ENCODE measurements at regions not wholly inside any gene's neighbourhood (a gene's known extent, or its start where the extent isn't known, plus 50 kb on each side); places are given as distances from the start of the nearest gene placed in this dataset.

DNA sequence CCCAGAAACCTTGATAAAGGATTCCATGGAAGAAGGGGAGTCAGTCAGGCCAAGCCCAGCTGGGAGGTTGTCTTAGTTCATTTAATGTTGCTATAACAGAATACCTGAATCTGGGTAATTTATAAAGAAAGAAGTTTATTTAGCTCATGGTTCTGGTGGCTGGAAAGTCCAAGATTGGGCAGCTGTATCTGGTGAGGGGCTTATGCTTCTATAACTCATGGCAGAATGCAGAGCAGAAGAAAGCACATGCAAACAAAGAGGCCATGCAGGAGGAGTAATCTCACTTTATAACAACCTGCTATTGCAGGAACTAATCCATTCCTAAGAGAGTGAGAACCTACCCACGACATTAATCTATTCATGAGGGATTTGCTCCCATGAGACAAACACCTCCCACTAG, 54.2 kb upstream of the ANKRD1 start:
- no peak for DNase-seq (ENCODE audit: low read depth in 2 of 2)

DNA sequence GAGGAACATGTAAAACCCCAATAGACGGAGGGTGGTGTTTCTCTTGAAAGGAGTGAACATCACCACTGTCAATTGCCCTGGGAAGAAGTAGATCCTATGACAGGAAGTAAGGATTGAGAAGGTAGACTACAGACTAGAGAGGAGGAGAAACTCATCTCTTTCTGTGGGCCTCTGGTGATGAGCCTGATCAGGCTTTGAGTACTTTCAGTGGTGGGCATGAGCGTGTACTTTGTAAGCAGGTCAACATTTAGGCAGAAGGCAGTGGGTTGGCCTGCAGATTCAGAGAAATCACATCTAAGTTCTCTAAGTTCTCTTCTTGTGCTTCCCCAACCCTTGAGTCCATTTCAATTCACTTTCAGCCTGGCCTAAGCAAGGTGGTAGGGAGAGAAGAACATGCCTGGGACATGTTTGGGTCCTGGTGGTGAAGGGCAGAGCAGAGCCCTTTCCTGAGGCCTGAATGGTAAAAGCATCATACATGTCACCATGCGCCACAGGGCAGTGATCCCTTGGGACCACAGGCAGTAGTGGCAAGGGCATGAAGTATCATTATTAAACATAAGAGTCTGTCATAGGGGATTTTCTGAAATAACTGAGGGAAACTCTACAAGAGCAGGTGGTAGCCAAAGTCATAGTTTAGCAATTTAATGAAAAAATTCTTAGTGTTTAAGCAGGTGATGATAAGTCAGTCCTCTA, 56.4 kb upstream of the ANKRD1 start:
- no peak for DNase-seq (ENCODE audit: low read depth in 2 of 2)

DNA sequence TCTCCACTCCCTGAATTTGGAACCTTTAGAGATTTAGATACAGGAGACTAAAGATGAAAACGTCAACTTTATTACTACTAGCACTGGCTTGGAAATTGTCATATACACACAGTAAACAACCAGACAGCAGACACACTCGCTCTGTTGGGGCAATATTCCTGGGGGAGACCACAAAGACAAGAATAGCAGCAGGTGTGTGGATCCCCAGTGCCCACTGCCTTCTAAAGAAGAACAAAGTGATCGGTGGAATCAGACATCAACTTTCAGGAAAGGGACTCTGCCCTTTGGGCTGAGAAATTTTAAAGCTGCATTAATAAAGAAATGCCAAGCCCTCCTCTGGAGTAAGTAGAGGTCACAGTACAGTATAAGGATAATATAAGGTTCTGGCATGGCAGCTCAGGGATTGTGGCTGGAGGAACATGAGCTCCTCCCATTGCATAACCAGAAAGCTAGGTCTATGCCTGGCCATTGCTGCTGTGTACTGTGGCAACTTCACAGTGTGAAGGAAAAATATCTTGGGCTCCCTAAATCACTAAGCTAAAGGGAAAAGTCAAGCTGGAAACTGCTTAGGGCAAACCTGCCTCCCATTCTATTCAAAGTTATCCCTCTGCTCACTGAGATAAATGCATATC, 57.1 kb upstream of the ANKRD1 start:
- DNase-seq (ENCODE audit: low read depth in 2 of 2), result no peak

DNA sequence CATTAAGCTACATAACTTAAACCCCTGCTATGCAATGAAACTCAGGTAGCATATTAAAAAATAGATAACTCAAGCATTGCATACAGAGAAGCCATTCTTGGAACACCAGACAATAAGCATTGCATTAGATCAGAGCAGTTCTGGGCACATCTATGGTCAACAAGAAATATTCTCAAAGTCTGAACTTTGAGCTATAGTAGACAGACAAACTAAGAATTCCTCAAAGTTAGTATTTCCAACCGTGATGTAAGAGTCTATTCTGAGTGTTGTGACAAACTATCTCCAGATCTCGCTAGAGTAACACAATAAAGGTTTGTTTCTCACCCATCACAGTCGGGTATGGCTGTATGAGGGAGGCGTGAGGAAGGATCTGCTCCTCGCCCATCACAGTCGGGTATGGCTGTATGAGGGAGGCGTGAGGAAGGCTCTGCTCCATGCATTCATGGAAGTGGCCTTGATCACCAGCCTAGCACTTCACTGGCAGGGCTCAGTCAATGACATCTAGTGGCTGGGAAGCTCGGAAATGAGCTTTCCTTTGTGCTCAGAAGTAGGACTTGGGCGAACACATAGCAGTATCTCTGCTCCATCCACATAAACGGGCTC, 61.6 kb upstream of the ANKRD1 start:
- no peak for DNase-seq (ENCODE audit: low read depth in 2 of 2)

DNA sequence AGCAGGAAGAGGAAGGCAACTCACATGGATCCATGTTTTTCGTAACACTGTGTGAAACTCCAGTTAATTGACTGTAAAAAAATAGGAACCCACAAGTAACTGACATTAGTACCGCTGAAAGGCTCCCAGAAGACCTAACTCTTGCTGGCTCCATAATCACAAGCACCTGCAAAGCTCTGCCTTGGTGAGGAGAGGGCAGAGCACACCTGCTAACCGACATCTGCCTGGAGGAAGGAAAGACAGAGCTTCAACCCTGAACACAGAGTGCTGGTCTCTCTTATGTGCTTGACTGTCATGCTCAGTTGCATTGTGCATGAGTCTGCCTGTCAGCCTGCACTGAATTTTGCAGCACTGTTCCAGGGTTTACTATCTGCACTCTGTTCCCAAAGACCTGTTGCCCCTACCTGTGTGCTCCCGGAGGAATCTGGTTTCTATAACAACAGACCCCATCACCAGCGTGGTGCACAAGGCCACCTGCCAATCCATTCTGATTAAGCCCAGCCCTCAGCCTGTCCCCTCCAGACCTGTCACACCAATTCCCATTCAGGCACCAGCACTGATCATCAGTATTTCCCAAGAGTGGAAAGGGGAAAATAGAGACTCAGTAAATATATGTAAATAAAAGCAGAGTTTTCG, 63.1 kb upstream of the ANKRD1 start:
- DNase-seq (ENCODE audit: low read depth in 2 of 2), result no peak

DNA sequence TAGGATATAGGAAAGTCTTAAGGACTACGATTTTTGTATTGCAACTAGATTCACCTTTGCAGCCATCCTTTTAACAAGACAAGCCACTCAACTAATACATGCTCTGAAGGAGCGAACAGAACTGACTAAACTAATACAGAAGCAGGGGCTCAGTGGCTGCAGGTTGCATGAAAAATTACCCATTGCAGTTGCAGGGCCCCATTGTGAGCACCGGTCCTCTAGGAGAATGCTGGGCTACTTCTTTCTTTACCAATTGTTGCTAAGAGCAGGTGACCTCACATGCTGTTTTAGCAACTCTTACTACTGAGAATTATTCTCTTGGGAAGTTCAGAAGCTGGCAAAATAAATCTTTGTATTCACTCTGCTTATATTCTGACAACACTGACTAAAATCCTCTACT, 64.0 kb upstream of the ANKRD1 start:
- DNase-seq (ENCODE audit: low read depth in 2 of 2), result no peak

DNA sequence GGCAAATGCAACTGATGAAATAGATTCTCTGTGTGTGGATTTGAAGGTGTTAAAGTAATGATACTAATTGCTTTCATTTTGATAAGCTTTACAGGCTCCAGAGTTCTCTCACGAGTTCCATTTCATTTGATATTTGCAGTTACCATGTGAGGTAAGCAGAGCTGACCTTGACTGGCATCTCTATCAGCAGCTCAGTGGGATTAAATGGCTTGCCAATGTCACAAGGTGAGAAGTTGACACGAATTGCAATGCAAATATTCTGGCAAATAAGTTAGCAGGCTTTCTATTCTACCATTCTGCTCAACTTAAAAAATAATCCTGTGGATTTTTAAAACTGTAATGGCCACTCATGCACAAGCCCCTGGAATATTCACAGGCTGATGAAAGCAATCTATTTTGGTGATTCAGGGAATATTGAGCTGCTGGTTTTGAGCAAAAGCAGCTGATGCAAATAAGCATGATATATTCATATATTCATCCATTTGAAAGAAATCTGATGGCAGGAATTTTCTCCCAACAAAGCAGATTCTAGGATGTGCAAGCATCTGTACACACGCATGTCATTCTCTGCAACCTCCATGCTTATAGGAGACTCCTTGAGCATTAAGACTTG, 64.5 kb upstream of the ANKRD1 start:
- no peak for DNase-seq (ENCODE audit: low read depth in 2 of 2)

DNA sequence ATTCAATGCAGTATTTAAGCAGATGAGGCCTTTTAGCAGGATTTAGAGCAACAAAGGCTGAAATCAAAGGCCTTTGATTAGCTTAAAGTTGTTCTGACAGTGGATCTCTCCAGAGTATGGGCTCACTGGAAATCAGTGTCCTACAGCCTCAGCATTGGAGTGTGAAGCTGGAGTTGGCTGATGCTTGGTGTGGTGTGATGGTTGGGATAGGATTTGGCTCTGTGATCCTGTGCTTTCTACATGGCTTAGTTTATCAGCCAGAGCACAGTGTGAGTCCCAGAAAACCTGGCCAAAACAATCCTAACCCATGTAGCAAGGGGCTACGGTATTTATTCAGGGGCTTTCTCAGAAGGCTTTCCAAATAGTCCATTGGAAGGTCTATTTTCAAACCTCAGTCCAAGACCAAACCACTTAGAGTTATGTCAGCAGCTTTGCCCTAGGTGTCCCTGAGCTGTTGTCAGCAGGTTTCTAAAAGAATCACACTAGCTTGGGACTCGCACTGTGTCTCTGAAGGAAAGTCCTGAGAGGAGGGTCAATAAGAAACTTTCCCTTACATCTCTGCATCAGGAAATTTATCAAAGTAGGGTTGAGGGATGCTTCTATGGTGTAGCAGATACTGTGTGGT, 65.4 kb upstream of the ANKRD1 start:
- no peak for DNase-seq (ENCODE audit: low read depth in 2 of 2)

DNA sequence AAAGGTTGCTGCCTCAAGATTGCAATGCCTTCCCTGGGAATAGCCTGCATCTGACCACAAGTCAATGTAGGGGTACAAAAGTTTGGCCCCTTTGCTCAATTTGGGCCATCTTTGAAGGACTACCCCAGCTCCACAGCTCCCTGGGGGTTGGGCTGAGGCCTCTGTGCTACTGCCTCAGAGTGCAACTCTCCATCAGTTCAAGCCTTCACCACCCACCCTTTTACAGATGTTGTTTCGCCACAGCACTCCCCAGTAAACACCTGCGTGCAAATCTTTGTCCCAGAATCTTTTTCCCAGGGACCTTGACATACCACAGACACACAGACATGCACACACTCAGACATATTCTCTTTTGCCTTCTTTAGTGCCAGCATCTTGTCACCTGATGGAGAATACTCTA, 66.0 kb upstream of the ANKRD1 start:
- no peak for DNase-seq (ENCODE audit: low read depth in 2 of 2)

DNA sequence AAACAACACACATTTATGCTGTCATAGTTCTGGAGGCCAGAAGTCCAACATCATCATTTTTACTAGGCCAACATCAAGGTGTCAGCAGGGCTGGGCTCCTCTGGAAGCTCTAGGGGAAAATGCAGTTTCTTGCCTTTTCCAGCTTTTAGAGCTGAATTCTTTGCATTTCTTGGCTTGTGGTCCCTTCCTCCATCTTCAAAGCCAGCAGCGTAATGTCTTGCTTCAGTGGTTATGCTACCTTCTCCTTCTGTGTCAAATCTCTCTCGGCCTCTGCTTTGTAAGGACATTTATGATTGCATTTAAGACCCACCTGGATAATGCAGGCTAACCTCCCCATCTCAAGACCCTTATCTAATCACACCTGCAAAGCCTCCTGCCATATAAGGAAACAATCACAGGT, 66.5 kb upstream of the ANKRD1 start:
- no peak for DNase-seq (ENCODE audit: low read depth in 2 of 2)

DNA sequence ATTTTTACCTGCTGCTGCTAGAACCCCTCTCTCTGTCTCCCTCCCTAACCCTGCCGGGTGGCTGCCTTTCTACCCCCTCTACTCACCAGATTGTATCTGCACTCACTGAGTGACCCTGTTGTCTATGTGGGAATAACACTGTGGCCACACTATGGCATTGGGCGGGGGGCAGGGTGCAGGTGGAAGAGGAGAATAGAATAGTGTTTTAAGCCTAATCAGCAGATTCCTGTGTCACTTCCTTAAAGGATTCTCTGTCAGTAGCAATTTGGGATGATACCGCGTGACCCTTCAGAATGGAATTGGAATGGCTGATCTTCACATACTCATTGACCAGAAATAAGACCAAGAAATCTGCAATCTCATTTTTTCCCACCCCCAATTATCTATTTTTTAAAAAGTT, 67.1 kb upstream of the ANKRD1 start:
- no peak for DNase-seq (ENCODE audit: low read depth in 2 of 2)

DNA sequence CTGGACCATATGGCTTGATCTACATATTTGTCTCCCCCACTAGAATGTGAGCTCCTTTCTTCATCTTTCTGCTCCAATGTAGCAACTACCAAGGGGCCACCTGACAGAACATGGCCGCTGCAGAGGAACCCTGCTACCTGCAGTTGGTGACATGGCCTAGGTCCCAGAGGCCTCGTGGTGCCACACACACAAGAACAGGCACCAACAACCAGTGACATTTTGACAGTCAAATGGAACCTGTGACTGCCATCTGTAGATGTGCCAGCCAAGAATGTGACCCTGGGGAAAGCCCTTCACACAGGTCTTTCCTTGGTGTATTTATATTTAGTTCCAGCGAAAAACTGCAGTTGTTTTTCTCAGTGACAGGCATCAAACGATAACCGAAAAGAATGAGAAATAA, 67.9 kb upstream of the ANKRD1 start:
- DNase-seq (ENCODE audit: low read depth in 2 of 2), result no peak

DNA sequence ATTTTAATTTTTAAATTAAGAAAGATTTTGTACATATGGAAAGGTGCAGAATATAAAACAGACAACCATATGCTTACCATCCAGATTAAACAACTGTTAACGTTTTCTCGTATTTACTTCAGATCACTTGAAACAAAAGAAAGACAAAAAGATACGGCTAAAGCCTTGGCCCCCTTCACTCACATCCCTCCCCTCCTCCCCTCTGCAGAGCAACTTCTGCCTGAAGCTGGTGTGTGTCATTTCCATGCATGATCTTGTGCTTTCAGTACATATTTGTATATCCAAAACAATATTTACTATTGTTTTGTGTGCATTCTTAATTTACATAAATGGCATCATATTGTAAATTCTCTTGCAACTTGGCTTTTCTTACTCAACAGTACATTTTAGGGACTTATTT, 68.5 kb upstream of the ANKRD1 start:
- no peak for DNase-seq (ENCODE audit: low read depth in 2 of 2)

DNA sequence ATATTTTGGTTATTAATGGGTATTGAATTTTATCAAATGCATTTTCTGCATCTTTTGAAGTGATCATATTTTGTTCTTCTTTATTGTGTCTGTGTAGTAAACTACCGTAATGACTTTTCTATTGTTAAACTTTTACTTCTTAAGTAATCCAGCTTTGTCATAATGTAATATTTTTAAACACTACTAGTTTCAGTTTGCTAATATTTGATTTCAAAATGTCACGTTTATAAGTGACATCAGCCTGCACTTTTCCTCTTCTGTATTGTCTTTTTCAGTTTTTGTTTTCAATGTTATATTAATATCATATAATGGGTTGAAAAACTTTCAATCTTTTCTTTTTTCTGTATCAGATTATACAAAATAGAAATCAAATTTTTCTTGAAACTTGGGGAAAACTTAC, 71.6 kb upstream of the ANKRD1 start:
- no peak for DNase-seq (ENCODE audit: low read depth in 2 of 2)

DNA sequence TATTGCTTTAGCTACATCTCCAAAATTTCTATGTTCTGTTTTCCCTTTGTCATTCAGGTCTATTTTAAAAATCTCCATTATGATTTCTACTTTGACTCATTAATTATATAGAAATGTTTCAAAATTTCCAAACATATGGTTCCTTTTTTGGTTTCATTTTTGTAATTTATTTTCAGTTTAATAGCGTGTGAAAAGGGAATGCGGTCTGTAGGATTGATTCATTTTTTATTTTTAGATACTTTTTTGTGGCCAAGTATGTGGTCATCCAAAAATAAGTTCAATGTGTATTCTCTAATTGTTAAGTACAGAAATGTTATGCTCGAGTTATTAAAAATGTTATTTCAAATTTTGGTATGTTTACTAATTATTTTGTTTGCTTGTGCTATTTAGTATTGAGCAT, 72.5 kb upstream of the ANKRD1 start:
- DNase-seq (ENCODE audit: low read depth in 2 of 2), result no peak

DNA sequence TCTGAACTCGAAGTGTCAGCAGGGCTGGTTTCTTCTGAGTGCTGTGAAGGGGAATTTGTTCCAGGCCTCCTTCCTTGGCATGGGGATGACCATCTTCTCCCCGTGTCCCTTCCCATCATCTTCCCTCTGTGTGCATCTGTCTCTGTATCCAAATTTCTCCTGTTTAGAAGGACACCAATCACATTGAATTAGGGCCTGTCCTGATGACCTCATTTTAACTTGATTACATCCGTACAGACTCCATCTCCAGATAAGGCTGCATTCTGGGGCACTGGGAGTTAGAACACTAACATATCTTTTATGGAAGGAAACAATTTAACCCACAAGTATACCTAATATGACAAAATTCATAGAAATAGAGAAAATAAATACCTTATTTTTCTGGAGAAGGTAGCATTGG, 76.8 kb upstream of the ANKRD1 start:
- DNase-seq (ENCODE audit: low read depth in 2 of 2), result no peak

DNA sequence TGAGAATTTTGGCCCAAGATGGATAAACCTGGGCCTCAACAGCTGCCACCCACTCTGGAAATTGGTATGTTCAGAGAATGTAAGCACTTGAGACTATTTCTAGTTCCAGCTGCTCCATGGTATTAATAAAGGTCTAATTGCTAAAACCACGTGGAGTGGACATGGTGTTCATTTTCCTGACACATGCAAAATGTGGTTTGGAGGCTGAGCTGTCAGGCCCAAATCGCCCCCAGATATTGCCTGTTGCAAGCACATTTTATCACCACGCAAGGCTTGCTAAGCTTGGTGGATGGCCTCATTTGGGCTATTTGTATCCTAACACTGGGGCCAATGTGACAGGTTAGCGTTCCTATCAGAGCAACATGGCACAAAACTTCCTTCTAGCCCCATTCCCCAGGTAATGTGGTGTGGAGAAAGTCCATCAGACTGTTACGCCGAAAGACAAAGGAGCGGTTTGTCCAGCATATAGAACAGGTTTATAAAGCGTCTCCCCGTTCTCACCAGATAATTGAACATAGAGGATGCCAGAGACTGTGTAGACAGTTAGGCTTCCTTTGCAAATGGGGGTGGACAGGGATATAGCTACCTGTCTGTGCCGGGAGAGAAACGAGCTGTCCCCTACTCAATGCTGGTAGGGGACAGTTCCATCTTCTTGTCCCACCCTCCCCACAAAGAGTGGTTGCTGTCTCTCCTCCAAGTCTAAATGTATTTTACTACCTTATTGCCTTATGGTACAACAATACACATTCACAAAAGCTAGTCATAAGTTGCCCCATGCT, 78.0 kb upstream of the ANKRD1 start:
- no peak for DNase-seq (ENCODE audit: low read depth in 2 of 2)

DNA sequence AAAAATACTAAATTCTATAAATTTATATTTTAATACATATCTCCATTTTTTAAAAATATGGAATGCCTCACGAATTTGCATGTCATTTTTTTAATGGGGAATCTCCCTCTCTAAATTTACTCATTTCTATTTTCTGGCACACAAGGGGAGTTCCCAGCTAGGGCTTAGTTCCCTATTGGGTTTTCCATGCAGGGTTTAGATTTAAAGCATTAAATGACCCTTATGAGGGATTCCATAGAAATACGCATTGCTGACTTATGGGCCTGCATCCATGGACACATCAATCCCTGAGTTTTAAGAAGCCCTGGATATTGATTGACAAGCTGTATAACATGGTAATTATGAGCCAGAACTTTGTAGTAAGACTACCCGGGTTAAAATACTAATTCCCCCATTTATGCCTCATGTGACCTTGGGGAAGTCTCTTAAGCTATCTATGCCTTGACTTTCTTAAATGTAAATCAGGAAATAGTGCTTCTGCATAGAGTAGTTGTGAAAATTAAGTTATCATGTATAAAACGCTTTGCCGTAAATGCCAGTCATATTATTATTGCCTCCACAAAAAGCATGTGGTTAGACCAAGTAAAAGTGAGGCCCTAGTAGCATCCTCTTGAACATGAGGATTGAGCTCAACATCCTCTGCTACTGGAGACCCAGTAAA, 78.8 kb upstream of the ANKRD1 start:
- no peak for DNase-seq (ENCODE audit: low read depth in 2 of 2)

DNA sequence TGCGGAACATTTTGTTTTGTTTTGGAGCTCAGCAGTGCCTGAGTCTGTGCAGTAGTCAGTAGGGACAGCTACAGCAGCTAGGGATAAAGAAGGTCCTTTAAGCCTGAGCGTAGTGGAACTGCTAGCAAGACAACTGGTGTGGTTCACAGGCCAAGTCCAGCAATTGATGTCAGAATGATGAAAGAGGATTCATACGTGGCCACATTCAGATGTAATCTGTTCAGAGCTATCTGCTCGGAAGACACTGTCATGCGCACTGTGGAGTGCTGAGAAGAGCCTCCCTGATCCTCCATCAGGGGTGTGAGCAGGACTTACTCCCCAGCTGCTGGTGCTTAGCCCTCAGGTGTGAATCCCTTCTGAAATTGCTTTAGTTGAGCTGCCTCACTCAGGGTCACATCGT, 79.6 kb upstream of the ANKRD1 start:
- DNase-seq (ENCODE audit: low read depth in 2 of 2), result no peak

DNA sequence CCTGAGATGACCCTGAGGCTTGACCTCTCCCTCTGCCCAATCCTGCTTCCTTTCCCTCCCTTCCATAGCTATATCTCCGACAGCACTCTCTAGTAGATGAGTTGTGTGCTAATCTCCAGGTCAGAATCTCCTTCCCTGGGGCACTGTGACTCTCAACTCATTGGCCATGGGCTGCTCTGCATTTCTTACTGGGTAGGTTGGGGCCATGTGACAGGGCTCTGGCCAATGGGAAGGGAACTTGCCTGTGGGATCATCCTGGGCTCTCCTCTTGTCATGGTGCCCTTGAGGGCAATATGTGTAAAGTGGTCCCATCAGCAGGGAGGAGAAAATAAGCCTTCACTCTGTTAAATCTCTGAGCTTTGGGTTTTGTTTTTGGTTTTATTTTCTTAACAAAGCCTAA, 80.1 kb upstream of the ANKRD1 start:
- no peak for DNase-seq (ENCODE audit: low read depth in 2 of 2)

DNA sequence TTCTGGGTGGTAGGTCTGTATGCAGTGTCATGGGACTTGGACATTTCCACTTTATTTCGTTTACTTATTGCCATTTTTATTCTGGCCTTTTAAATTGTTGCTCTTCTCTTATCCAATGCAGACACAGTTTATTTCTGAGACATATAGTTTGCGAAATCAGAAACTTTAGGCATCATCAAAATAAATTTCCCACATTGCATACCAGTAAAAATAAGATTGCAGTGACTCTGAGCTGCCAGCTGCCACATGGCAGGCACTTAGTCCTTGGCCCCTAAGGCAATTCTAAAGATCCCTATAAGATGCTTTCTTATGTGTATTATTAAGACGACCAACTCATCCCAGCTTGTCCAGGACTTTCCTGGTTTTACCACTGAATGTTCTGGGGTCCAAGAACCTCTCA, 81.8 kb upstream of the ANKRD1 start:
- DNase-seq (ENCODE audit: low read depth in 2 of 2), result no peak
